Tibial nerve (tissue), 4 donors: ENCODE measurements at regions not wholly inside any gene's neighbourhood (a gene's known extent, or its start where the extent isn't known, plus 50 kb on each side); places are given as distances from the start of the nearest gene placed in this dataset.

Experiments
- DNase-seq, 2 donors: peaks; one replicate each; pipeline ENCODE4 v3.0.0-alpha.2; 2019; ENCODE audit warnings: low spot score in 2 of 2
- H3K27ac ChIP-seq, 4 donors: fragments of 200-600 bp; sonication (generic) in 3 of 4; one replicate each; pipeline ENCODE4 v1.5.1; 2017 to 2019; ENCODE audit warnings: mild to moderate bottlenecking in 1 of 4
- H3K27me3 ChIP-seq, 2 donors: fragments of 200-600 bp; sonication (generic) in 1 of 2; one replicate each; pipeline versions ENCODE4 v1.5.1 to v1.6.0; 2017 to 2019
- H3K36me3 ChIP-seq, 3 donors: fragments of 200-600 bp; sonication (generic); one replicate each; pipeline ENCODE4 v1.5.1; 2018 to 2019
- H3K4me1 ChIP-seq, 4 donors: fragments of 200-600 bp; sonication (generic) in 3 of 4; one replicate each; pipeline ENCODE4 v1.5.1; 2017 to 2019
- H3K4me3 ChIP-seq, 4 donors: fragments of 200-600 bp; sonication (generic) in 3 of 4; one replicate each; pipeline ENCODE4 v1.5.1; 2017 to 2019; ENCODE audit warnings: mild to moderate bottlenecking in 1 of 4, moderate library complexity in 1 of 4
- H3K9me3 ChIP-seq, 4 donors: fragments of 200-600 bp; sonication (generic) in 3 of 4; one replicate each; pipeline ENCODE4 v1.5.1; 2017 to 2019
- EP300 ChIP-seq, 2 donors: sonication (generic); formaldehyde crosslinking; IDR thresholded peaks; one replicate each; pipeline ENCODE4 v1.6.1; 2017; ENCODE audit warnings: antibody characterized with exemption in 2 of 2, mild to moderate bottlenecking in 1 of 2
- POLR2A ChIP-seq, 2 donors: fragments of 450-650 bp; IDR thresholded peaks; one replicate each; pipeline ENCODE4 v1.6.1; 2017; ENCODE audit warnings: antibody characterized with exemption in 2 of 2, mild to moderate bottlenecking in 2 of 2, moderate library complexity in 2 of 2
- WGBS, 2 donors: methylation state at CpG; one replicate each; pipeline ENCODE4 v1.1.5; 2018; 5-methylcytosine and 5-hydroxymethylcytosine counted together
- TF ChIP-seq, protein P1 (sequence below), 5 experiments: fragments of 200-600 bp in 3 of 5; fragments of 450-650 bp in 2 of 5; sonication (generic) in 3 of 5; IDR thresholded peaks; one replicate each; pipeline ENCODE4 v1.5.1; 2016 to 2019; ENCODE audit warnings: antibody characterized with exemption in 5 of 5, mild to moderate bottlenecking in 3 of 5, moderate library complexity in 2 of 5

DNA sequence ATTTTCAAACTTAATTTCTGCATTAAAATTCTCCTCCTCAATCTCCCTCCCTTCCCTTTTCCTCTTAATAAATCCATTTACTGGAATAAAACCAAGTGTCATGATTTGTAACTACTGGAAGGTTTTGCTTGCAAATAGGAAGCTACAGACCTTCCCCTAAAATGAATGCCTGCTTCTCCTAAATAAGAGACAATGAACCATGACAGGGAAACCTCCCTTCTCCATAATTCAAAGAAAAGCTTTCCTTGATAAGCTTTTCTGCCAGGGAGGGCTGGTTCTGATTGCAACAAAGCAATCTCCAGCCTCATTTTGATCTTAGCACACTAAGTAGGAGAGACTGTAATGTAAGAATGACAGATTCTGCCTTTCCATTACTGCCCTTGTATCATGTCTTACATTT is 111.0 kb upstream of the CDH20 start:
- no peaks in the 10 kb centered on the region for H3K36me3 ChIP-seq
- no peak for DNase-seq
- no peak overlapping the region for H3K27ac ChIP-seq
- TF ChIP-seq EP300 (IDR thresholded peaks at IDR 0.05) (no peak), POLR2A (IDR thresholded peaks at IDR 0.05) (no peak)
- TF ChIP-seq, protein P1, sequence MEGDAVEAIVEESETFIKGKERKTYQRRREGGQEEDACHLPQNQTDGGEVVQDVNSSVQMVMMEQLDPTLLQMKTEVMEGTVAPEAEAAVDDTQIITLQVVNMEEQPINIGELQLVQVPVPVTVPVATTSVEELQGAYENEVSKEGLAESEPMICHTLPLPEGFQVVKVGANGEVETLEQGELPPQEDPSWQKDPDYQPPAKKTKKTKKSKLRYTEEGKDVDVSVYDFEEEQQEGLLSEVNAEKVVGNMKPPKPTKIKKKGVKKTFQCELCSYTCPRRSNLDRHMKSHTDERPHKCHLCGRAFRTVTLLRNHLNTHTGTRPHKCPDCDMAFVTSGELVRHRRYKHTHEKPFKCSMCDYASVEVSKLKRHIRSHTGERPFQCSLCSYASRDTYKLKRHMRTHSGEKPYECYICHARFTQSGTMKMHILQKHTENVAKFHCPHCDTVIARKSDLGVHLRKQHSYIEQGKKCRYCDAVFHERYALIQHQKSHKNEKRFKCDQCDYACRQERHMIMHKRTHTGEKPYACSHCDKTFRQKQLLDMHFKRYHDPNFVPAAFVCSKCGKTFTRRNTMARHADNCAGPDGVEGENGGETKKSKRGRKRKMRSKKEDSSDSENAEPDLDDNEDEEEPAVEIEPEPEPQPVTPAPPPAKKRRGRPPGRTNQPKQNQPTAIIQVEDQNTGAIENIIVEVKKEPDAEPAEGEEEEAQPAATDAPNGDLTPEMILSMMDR (IDR thresholded peaks at IDR 0.05), result no peak
- no peaks in the 10 kb centered on the region for H3K9me3 ChIP-seq
- H3K4me3 ChIP-seq, result no peak overlapping the region
- H3K4me1 ChIP-seq, result no peaks in the 10 kb centered on the region
- no peaks in the 10 kb centered on the region for H3K27me3 ChIP-seq

DNA sequence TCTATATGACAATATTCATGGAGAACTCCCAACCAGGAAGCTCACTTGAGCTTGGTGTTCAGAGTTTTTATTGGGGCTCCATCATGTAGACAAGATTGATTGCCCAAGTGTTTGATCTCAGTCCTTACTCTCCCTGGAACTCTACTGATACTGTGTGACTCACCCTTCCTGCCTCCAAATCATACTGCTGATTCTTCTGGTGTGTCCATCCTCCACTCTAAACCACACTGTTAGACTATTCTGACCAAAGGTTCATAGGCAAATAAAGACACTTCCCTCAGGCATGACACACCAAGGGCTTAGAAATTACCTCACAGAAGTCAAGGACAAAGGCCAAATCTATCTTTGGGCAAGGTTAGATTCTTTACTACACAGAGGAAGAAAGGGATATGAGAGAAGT is 107.9 kb upstream of the CDH20 start:
- no peaks in the 10 kb centered on the region for H3K9me3 ChIP-seq
- H3K4me1 ChIP-seq, result no peaks in the 10 kb centered on the region
- TF ChIP-seq, protein P1 (IDR thresholded peaks at IDR 0.05), result no peak
- no peak for TF ChIP-seq EP300 (IDR thresholded peaks at IDR 0.05)
- TF ChIP-seq POLR2A (IDR thresholded peaks at IDR 0.05), result no peak
- DNase-seq, result no peak
- no peak overlapping the region for H3K4me3 ChIP-seq
- no peak overlapping the region for H3K27ac ChIP-seq
- no peaks in the 10 kb centered on the region for H3K36me3 ChIP-seq
- no peaks in the 10 kb centered on the region for H3K27me3 ChIP-seq

DNA sequence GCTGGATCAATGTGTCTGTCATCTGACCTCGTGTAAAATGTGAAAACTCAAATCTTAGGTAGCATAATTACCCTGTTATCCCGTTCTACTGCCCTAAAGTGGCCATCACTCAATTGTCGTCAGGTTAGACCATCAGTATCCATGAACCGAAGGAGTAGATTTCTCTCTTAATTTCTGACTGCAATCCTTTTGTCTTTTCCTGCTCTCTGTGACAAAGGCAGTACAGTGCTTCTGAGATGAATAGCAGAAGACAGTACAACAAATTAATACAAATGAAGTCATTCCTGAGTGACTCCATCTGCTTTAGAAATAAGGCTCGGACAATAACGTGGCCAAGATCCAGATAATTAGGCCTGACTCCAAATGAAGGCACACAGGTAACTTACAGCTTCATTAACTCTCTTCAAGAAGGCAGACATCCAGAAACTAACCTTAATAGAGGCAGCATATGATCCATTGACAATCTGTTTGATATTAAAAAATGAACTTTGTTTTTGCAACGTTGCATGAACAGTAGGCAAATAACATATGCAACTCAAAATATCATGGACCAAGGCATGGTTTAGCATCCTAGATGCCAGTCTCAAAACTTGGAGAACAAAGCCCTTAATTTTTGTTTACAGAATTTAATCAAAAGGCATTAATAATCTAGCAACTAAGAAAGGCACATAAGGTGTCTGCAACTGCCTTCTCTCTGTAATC is 96.7 kb upstream of the CDH20 start:
- Histone ChIP-seq H3K27ac (no peak overlapping the region), H3K36me3 (no peaks in the 10 kb centered on the region), H3K27me3 (no peaks in the 10 kb centered on the region), H3K4me3 (no peak overlapping the region), H3K9me3 (no peaks in the 10 kb centered on the region), H3K4me1 (no peaks in the 10 kb centered on the region)
- no peak for DNase-seq
- TF ChIP-seq EP300 (IDR thresholded peaks at IDR 0.05) (no peak), POLR2A (IDR thresholded peaks at IDR 0.05) (no peak)
- TF ChIP-seq, protein P1 (IDR thresholded peaks at IDR 0.05), result no peak
- 69% methylated on average over 7 of the region's 7 CpGs for WGBS, 2 donors

DNA sequence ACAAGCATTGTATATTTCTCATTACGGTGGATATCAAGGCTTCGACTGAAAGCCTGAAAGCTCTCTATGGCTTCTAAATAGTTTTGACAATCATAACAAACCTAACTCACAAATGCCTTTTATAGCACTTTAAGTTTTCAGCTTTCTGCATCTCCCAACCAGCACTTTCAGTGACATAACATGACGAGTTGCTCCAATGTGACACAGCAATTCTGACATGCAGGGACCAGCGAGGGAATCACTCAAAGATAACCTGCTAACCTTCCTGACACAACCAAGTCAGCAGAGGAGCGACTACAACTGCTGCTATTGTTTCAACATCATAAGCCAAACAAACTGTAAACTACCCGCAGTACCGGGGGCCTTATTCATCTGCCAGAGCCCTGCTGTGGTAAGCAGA is 95.7 kb upstream of the CDH20 start:
- 78 to 86% methylated on average over 7 of the region's 7 CpGs for WGBS, 2 donors
- no peaks in the 10 kb centered on the region for H3K27me3 ChIP-seq
- H3K4me3 ChIP-seq, result no peak overlapping the region
- H3K4me1 ChIP-seq, result no peaks in the 10 kb centered on the region
- no peaks in the 10 kb centered on the region for H3K36me3 ChIP-seq
- H3K9me3 ChIP-seq, result no peaks in the 10 kb centered on the region
- no peak overlapping the region for H3K27ac ChIP-seq
- no peak for DNase-seq
- TF ChIP-seq POLR2A (IDR thresholded peaks at IDR 0.05) (no peak), EP300 (IDR thresholded peaks at IDR 0.05) (no peak)
- TF ChIP-seq, protein P1 (IDR thresholded peaks at IDR 0.05), result no peak

DNA sequence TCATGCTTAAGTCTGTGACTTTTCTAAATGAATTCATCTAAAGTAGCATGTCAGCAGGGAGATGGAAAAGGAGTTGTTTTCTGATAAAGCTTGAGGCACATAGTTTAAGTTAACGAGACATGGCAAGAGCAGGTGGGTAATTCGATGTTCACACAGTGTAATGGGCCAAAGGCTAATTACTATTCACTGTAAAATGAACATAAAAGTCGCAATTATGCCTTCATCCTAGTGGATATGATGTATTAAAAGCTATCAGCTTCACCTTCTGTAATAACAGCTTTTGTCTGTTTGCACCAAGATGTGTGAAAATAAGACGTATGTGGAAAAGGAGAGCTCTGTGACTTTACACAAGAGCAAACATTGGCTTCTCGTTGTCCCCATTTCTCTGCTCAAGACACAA is 94.2 kb upstream of the CDH20 start:
- Histone ChIP-seq H3K9me3 (no peaks in the 10 kb centered on the region), H3K27me3 (no peaks in the 10 kb centered on the region), H3K27ac (no peak overlapping the region), H3K36me3 (no peaks in the 10 kb centered on the region), H3K4me3 (no peak overlapping the region), H3K4me1 (no peaks in the 10 kb centered on the region)
- 78 to 87% methylated on average over 5 of the region's 5 CpGs for WGBS, 2 donors
- DNase-seq, result no peak
- TF ChIP-seq, protein P1 (IDR thresholded peaks at IDR 0.05), result no peak
- TF ChIP-seq POLR2A (IDR thresholded peaks at IDR 0.05), result no peak
- TF ChIP-seq EP300 (IDR thresholded peaks at IDR 0.05), result no peak
